Nephron (organoid): ENCODE measurements at regions not wholly inside any gene's neighbourhood (a gene's known extent, or its start where the extent isn't known, plus 50 kb on each side); places are given as distances from the start of the nearest gene placed in this dataset.

ENCODE experiments used
- H3K27ac Mint-ChIP-seq, 3 experiments: 2 replicates each; pipeline ENCODE4 v1.8.0; 2020; ENCODE audit warnings: mixed read lengths in 3 of 3, mild to moderate bottlenecking in 2 of 3, moderate library complexity in 1 of 3
- H3K27me3 Mint-ChIP-seq: 2 replicates; pipeline ENCODE4 v1.8.0; 2021; ENCODE audit warnings: low read depth, mild to moderate bottlenecking, moderate library complexity, mixed read lengths
- H3K36me3 Mint-ChIP-seq: 2 replicates; pipeline ENCODE4 v1.8.0; 2020; ENCODE audit warnings: low read depth, mixed read lengths
- H3K4me1 Mint-ChIP-seq: 2 replicates; pipeline ENCODE4 v1.8.0; 2020; ENCODE audit warnings: mixed read lengths
- H3K4me3 Mint-ChIP-seq, 3 experiments: 2 replicates each; pipeline ENCODE4 v1.8.0; 2020; ENCODE audit warnings: mild to moderate bottlenecking in 3 of 3, mixed read lengths in 3 of 3, moderate library complexity in 2 of 3
- H3K9me3 Mint-ChIP-seq: 2 replicates; pipeline ENCODE4 v1.8.0; 2020; ENCODE audit warnings: mixed read lengths
- TF ChIP-seq, protein P1 (sequence below), 3 experiments: fragments of 200-600 bp; sonication (generic); IDR thresholded peaks; one replicate each; pipeline ENCODE4 v1.5.0; 2021; ENCODE audit warnings: antibody characterized with exemption in 3 of 3; ENCODE audit not compliant: unreplicated experiment in 3 of 3

- peaks cover 38% of the 10 kb centered on the region for H3K4me1 Mint-ChIP-seq
- H3K9me3 Mint-ChIP-seq: no peaks in the 10 kb centered on the region
- no peak overlapping the region for H3K4me3 Mint-ChIP-seq
- H3K36me3 Mint-ChIP-seq: no peaks in the 10 kb centered on the region
- no peaks in the 10 kb centered on the region for H3K27me3 Mint-ChIP-seq
- H3K27ac Mint-ChIP-seq: peak overlapping the region; percentile 72 to 93 (median 91)
- TF ChIP-seq, protein P1, sequence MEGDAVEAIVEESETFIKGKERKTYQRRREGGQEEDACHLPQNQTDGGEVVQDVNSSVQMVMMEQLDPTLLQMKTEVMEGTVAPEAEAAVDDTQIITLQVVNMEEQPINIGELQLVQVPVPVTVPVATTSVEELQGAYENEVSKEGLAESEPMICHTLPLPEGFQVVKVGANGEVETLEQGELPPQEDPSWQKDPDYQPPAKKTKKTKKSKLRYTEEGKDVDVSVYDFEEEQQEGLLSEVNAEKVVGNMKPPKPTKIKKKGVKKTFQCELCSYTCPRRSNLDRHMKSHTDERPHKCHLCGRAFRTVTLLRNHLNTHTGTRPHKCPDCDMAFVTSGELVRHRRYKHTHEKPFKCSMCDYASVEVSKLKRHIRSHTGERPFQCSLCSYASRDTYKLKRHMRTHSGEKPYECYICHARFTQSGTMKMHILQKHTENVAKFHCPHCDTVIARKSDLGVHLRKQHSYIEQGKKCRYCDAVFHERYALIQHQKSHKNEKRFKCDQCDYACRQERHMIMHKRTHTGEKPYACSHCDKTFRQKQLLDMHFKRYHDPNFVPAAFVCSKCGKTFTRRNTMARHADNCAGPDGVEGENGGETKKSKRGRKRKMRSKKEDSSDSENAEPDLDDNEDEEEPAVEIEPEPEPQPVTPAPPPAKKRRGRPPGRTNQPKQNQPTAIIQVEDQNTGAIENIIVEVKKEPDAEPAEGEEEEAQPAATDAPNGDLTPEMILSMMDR (IDR thresholded peaks at IDR 0.05; ENCODE audit: unreplicated experiment in 3 of 3): no peak
These were observed 341.4 kb downstream of the GALR1 start for GRCh38 chr18:77590943-77591515.

DNA sequence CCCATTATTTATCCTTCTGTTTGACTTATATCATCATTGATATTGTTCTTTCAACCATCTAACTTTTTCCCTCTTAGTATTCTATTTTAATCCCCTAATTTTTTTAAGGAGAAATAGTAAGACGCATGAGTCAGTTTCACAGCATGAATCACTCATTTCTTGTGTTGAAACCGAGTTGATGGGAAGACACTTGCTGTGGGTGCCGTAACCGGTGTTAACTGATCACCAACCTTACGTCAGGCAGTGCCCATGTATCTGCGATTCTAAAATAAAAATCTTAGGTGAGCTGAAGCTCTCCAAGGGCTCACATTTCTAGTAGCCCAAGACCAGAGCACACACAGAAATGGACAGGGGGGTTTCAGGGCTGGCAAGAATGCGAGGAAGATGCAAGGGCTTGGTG lies 348.1 kb downstream of the GALR1 start:
- Mint-ChIP-seq H3K9me3 (no peaks in the 10 kb centered on the region), H3K4me1 (peaks cover 45% of the 10 kb centered on the region), H3K27me3 (peaks cover 4% of the 10 kb centered on the region), H3K4me3 (no peak overlapping the region), H3K36me3 (no peaks in the 10 kb centered on the region), H3K27ac (peak overlapping the region in 2 of 3 experiments; percentile 18 to 59)
- TF ChIP-seq, protein P1 (IDR thresholded peaks at IDR 0.05; ENCODE audit: unreplicated experiment in 3 of 3): no peak

DNA sequence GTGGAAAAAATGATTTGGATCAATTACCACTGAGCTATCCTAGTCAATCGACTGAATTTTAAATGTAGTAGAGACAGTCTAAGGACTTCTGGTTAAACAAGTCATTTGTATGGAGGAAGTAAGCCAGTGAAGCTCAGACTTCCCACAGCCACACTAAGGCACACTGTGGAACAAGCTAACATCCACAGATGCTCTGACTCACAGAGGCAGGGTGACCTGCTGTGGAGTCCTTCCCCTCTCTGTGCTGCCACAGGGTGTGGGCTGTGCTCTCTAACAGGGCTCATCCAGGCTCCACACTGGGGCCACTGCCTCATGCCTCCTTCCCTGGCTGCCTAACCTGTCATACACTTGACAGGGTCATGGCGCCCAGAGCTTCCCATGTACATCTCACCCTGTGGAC lies 351.0 kb downstream of the GALR1 start:
- TF ChIP-seq, protein P1 (IDR thresholded peaks at IDR 0.05; ENCODE audit: unreplicated experiment in 3 of 3): no peak
- Mint-ChIP-seq H3K4me3 (no peak overlapping the region), H3K27ac (peak overlapping the region in 2 of 3 experiments; percentile 71 to 85), H3K36me3 (no peaks in the 10 kb centered on the region), H3K27me3 (peaks cover 4% of the 10 kb centered on the region), H3K4me1 (peaks cover 49% of the 10 kb centered on the region), H3K9me3 (no peaks in the 10 kb centered on the region)

- H3K4me1 Mint-ChIP-seq: peaks cover 45% of the 10 kb centered on the region
- TF ChIP-seq, protein P1 (IDR thresholded peaks at IDR 0.05; ENCODE audit: unreplicated experiment in 3 of 3): no peak
- peak overlapping the region in 2 of 3 experiments; percentile 71 to 85 for H3K27ac Mint-ChIP-seq
- no peaks in the 10 kb centered on the region for H3K36me3 Mint-ChIP-seq
- no peaks in the 10 kb centered on the region for H3K9me3 Mint-ChIP-seq
- H3K4me3 Mint-ChIP-seq: no peak overlapping the region
- peaks cover 4% of the 10 kb centered on the region for H3K27me3 Mint-ChIP-seq
These were observed 351.9 kb downstream of the GALR1 start for GRCh38 chr18:77601567-77601966.

DNA sequence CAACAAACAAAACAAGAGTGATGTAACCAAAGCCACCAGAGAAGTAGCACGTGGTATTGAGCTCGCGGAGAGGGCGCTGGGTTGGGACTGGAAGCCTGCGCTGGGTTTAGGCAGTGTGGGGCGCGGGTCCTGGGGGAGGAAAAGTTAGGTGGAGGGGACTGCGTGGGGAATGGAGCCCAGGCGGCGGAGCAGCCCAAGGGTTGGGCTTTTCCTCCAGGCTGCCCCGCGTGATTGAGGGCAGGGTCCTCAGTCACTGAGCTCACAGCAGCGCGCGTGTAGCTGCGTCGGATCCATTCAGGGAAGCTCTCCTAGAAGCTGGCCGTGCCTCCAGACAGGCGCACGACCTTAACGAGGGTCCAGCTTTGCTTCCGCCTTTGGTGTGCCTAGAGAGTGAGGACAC lies 357.4 kb downstream of the GALR1 start:
- H3K4me1 Mint-ChIP-seq: peaks cover 11% of the 10 kb centered on the region
- TF ChIP-seq, protein P1 (IDR thresholded peaks at IDR 0.05; ENCODE audit: unreplicated experiment in 3 of 3): no peak
- no peak overlapping the region for H3K4me3 Mint-ChIP-seq
- H3K36me3 Mint-ChIP-seq: no peaks in the 10 kb centered on the region
- H3K9me3 Mint-ChIP-seq: peaks cover 2% of the 10 kb centered on the region
- H3K27me3 Mint-ChIP-seq: no peaks in the 10 kb centered on the region
- no peak overlapping the region for H3K27ac Mint-ChIP-seq

DNA sequence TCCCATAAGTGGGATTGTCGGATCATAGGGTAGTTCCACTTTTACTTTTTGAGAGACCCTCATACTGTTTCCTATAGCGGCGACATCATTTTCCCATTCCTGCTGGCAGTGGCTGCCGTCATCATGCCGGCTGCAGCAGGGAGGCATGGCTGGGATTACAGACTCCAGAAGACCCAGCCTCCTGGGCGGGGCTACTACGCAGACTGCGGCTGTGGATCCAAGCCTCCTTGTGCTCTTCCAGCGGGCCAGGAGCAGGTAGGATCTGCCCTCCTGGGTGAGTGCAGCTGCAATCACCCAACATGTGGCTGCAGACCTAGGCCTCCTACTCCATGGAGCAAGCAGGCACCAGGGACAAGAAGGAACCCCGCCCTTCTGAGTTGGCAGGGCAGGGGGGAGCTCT lies 359.2 kb downstream of the GALR1 start:
- Mint-ChIP-seq H3K4me3 (no peak overlapping the region), H3K27ac (no peak overlapping the region), H3K9me3 (peaks cover 2% of the 10 kb centered on the region), H3K36me3 (no peaks in the 10 kb centered on the region), H3K27me3 (peaks cover under 1% of the 10 kb centered on the region), H3K4me1 (peaks cover 5% of the 10 kb centered on the region)
- TF ChIP-seq, protein P1 (IDR thresholded peaks at IDR 0.05; ENCODE audit: unreplicated experiment in 3 of 3): no peak
